H54 (cell line): ENCODE measurements at regions not wholly inside any gene's neighbourhood (a gene's known extent, or its start where the extent isn't known, plus 50 kb on each side); places are given as distances from the start of the nearest gene placed in this dataset.

Source experiments
- DNase-seq: peaks from one replicate; pipeline ENCODE4 v3.0.0; 2011; ENCODE audit warnings: low spot score, mixed read lengths; ENCODE audit not compliant: insufficient read length
- FAIRE-seq: peaks from 3 replicates; lab custom pipeline; 2011; peaks lifted over from hg19 to GRCh38; lab: Jason Lieb, UNC
- POLR2A ChIP-seq: IDR thresholded peaks from 2 replicates; pipeline ENCODE4 v1.6.1; 2011; ENCODE audit warnings: low read depth, mild to moderate bottlenecking, low read length

GRCh38 chr3:153023896-153024295, 138.1 kb upstream of the RAP2B start:
- DNase-seq, result no peak
- TF ChIP-seq POLR2A, result no peak
- no peak for FAIRE-seq

DNA sequence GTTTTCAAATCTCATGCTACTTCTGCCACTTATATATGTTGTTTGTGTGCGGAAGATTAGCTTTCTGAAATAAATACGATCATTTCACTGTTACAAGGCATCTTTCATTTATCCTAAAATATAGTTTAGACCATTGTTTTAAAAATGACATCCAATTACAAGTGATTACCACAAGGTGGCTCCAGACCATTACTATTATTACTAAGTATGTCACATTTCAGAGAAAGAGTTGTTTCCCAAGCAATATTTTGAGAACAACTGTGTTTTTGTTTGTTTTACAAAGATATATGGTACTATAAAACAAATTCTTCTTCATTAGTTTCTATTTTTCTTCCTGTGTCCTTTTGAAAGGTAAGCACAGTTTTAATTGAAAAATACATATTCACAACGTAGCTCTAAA, 136.0 kb upstream of the RAP2B start:
- FAIRE-seq, result no peak
- no peak for TF ChIP-seq POLR2A
- no peak for DNase-seq

- FAIRE-seq (no peak), DNase-seq (no peak)
- TF ChIP-seq POLR2A, result no peak
Observed at GRCh38 chr3:153028381-153028780, 133.6 kb upstream of the RAP2B start.

- DNase-seq (no peak), FAIRE-seq (no peak)
- no peak for TF ChIP-seq POLR2A
Observed at GRCh38 chr3:153029350-153029749, 132.7 kb upstream of the RAP2B start.

- DNase-seq, result no peak
- no peak for TF ChIP-seq POLR2A
- no peak for FAIRE-seq
Observed at GRCh38 chr3:153032891-153033290, 129.1 kb upstream of the RAP2B start.

GRCh38 chr3:153036846-153037245, 125.2 kb upstream of the RAP2B start:
- FAIRE-seq (no peak), DNase-seq (no peak)
- TF ChIP-seq POLR2A, result no peak

GRCh38 chr3:153038367-153038766, 123.7 kb upstream of the RAP2B start:
- no peak for FAIRE-seq
- no peak for TF ChIP-seq POLR2A
- no peak for DNase-seq

DNA sequence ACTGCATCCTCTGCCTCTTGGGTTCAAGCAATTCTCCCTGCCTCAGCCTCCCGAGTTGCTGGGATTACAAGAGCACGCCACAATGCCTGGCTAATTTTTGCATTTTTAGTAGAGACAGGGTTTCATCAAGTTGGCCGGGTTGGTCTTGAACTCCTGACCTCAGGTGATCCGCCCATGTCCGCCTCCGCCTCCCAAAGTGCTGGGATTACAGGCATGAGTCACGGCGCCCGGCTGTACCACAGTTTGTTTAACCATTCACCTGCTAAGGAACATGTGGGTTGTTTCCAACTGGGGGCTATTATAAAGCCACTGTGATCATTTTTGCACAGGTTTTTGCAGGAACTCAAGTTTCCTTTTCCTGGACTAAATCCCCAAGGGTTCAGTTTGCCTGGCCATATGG, 123.2 kb upstream of the RAP2B start:
- FAIRE-seq, result peak; percentile 86

DNA sequence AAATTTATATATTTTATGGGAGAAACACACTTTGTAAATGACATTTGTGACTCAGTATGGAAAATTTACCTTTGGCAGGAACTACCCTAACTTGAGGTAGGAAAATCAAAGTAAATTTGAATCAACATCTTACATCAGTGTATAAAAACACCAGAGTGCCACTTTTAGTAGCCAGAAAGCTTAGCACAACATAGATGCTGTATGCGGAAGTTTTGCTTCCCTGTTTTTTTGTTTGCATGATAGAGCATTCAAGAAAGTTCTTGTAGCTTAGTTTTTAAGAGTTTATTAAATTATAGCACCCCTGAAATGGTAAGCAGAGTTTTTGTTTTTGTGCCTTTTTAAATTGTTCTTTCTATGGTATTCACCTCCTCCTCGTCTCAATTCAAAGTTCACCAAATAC, 120.8 kb upstream of the RAP2B start:
- DNase-seq (no peak), FAIRE-seq (no peak)
- no peak for TF ChIP-seq POLR2A

More for the DNA sequence above, 123.2 kb upstream of the RAP2B start:
- DNase-seq, result no peak
- no peak for TF ChIP-seq POLR2A

GRCh38 chr3:153042088-153042487, 119.9 kb upstream of the RAP2B start:
- no peak for TF ChIP-seq POLR2A
- DNase-seq (no peak), FAIRE-seq (no peak)

GRCh38 chr3:153043729-153044328, 118.2 kb upstream of the RAP2B start:
- DNase-seq (no peak), FAIRE-seq (peak; percentile 41)
- TF ChIP-seq POLR2A, result no peak

- TF ChIP-seq POLR2A, result no peak
- no peak for DNase-seq
- FAIRE-seq, result no peak
Observed at GRCh38 chr3:153045150-153045549, 116.9 kb upstream of the RAP2B start.

- FAIRE-seq (no peak), DNase-seq (no peak)
- no peak for TF ChIP-seq POLR2A
Observed at GRCh38 chr3:153050978-153051377, 111.0 kb upstream of the RAP2B start.

DNA sequence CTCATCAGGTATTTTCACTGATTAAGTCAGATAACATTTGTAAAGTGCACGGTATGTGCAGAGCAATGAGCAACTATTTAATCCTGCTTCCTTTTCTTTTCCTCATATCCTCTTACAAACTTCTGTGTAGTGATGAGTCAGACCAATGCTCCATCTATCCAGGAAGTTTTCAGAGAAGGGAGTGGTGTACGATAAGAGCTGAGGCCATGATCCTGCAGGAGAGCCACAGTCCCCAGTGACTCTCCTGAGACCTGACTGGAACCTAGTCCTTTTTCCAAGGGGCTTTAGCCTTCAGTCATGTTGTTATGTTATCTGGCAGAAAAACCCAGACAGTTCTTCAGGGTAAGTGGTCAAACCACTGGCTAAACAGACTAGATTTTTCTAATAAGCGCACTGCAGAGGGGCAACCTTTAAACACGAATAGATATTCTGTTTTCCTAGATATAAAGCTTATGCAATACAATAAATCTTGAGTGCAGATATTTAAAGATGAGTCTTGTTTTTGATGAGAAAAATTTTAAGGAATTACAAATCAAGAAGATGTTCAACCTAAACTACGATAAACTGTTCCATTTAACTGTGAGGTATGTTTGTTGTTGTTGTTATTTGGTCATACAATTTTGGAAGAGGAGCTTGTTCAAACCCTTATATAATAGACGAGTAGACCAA, 110.5 kb upstream of the RAP2B start:
- FAIRE-seq (peak; percentile 98), DNase-seq (peak; percentile 49)
- TF ChIP-seq POLR2A, result no peak

- FAIRE-seq, result peak; percentile 93
- TF ChIP-seq POLR2A, result no peak
- no peak for DNase-seq
Observed at GRCh38 chr3:153052096-153052460, 109.9 kb upstream of the RAP2B start.
